Heart left ventricle (tissue), 16 donors: ENCODE measurements at regions not wholly inside any gene's neighbourhood (a gene's known extent, or its start where the extent isn't known, plus 50 kb on each side); places are given as distances from the start of the nearest gene placed in this dataset.

Experiments
- ATAC-seq, 4 donors: fragments of 200-7000 bp; cut with Tn5 transposase; one replicate each; pipeline ENCODE4 v1.9.1; 2020 to 2022; ENCODE audit warnings: moderate library complexity in 4 of 4, mild to moderate bottlenecking in 3 of 4, moderate number of reproducible peaks in 1 of 4
- DNase-seq, 5 donors: peaks; one replicate each; pipeline ENCODE4 v3.0.0-alpha.2; 2020
- H3K27ac ChIP-seq, 12 donors: fragments of 200-600 bp; sonication (generic) in 4 of 12; one replicate each; pipeline versions ENCODE4 v1.5.0 to v1.8.0; 2016 to 2022; ENCODE audit warnings: mild to moderate bottlenecking in 2 of 12
- H3K27me3 ChIP-seq, 9 donors: fragments of 200-600 bp; sonication (generic) in 2 of 9; one replicate each; pipeline versions ENCODE4 v1.5.1 to v1.8.0; 2016 to 2022; ENCODE audit warnings: mild to moderate bottlenecking in 3 of 9
- H3K36me3 ChIP-seq, 9 donors: fragments of 200-600 bp; sonication (generic) in 2 of 9; one replicate each; pipeline versions ENCODE4 v1.5.0 to v1.8.0; 2018 to 2022; ENCODE audit warnings: mild to moderate bottlenecking in 2 of 9
- H3K4me1 ChIP-seq, 12 donors: fragments of 200-600 bp; sonication (generic) in 4 of 12; one replicate each; pipeline versions ENCODE4 v1.5.0 to v1.8.0; 2016 to 2022; ENCODE audit warnings: mild to moderate bottlenecking in 3 of 12
- H3K4me3 ChIP-seq, 12 donors: fragments of 200-600 bp; sonication (generic) in 4 of 12; one replicate each; pipeline versions ENCODE4 v1.5.0 to v1.8.0; 2017 to 2022; ENCODE audit warnings: mild to moderate bottlenecking in 9 of 12, moderate library complexity in 4 of 12
- H3K9me3 ChIP-seq, 12 donors: fragments of 200-600 bp; sonication (generic) in 4 of 12; one replicate each; pipeline versions ENCODE4 v1.5.0 to v1.8.0; 2016 to 2022; ENCODE audit warnings: mild to moderate bottlenecking in 1 of 12
- CTCF ChIP-seq, 12 donors: fragments of 200-600 bp; sonication (generic) in 4 of 12; IDR thresholded peaks; one replicate each; pipeline versions ENCODE4 v1.5.0 to v1.8.0; 2018 to 2022; ENCODE audit warnings: antibody characterized with exemption in 12 of 12, mild to moderate bottlenecking in 5 of 12
- POLR2A ChIP-seq, 2 donors: fragments of 450-650 bp; IDR thresholded peaks; one replicate each; pipeline ENCODE4 v1.6.1; 2017; ENCODE audit warnings: antibody characterized with exemption in 2 of 2, mild to moderate bottlenecking in 2 of 2, moderate library complexity in 2 of 2
- WGBS, 4 donors: extraction: QIAGEN DNeasy Blood & Tissue Kit in 2 of 4; methylation state at CpG; one replicate each; pipeline versions ENCODE4 v1.1.5 to v1.1.7; 2013 to 2018; 5-methylcytosine and 5-hydroxymethylcytosine counted together
- intact Hi-C, 10 donors: fragments of 100-400 bp; cut with DNase I; formaldehyde crosslinking; loops; one replicate each; pipeline versions ENCODE4 v1.11.1 to v1.14.2; 2022
- donor health status: ischemic (EF 13 %, LVEDD 7.1; RV severe dilation, severe dysfunction).
- donor health status: healthy with polysubstance abuse.
- donor health status: DM: no; HTN: yes; CAD: no.
- donor health status: DM: no; HTN: no; CAD: no.
- donor health status: ischemic (EF 25% LVEDD 6.9; RV normal size, moderate dysfunction).
- donor health status: ischemic (EF 25% LVEDD 5.7; RV mildly dilated, moderate dysfunction).
- donor health status: healthy.
- donor health status: DM: yes; HTN: yes; CAD: no.
- donor health status: ischemic (EF 35%, LVEDD 5.7; RV mildly dilated, moderate dysfunction).
- donor health status: nonischemic (EF 11% LVEDD 7.7; RV severe dilation, severe dysfunction).
- donor health status: DM: yes; HTN: yes; CAD: no.
- donor health status: PGD.
- donor health status: ischemic (EF 29% LVEDD 5.4; RV normal size, mild dysfunction).
- donor health status: nonischemic (EF 23%, LVEDD 6.1; RV moderate dilation, normal function).

- intact Hi-C loops, result no loop called here
- ATAC-seq, result no peak
- TF ChIP-seq CTCF (IDR thresholded peaks at IDR 0.05) (no peak), POLR2A (IDR thresholded peaks at IDR 0.05) (no peak)
These were observed 54.4 kb upstream of the MARCKS start for GRCh38 chr6:113802779-113803178.

GRCh38 chr6:113805173-113805790, 51.9 kb upstream of the MARCKS start:
- H3K9me3 ChIP-seq, result peaks cover 0 to 2% (median 0%) of the 10 kb centered on the region in 12 donors
- no peaks in the 10 kb centered on the region for H3K27me3 ChIP-seq
- no peaks in the 10 kb centered on the region for H3K36me3 ChIP-seq
- no peak for DNase-seq
- peak in 1 of 4 donors; percentile 55 for ATAC-seq
- WGBS, 4 donors, result 79 to 86% (median 84%) methylated on average over 7 of the region's 7 CpGs
- intact Hi-C loops, result no loop called here
- peaks cover 0 to 48% (median 0%) of the 10 kb centered on the region in 12 donors for H3K4me1 ChIP-seq
- peak overlapping the region in 9 of 12 donors; percentile 27 to 88 (median 55) for H3K27ac ChIP-seq
- no peak for TF ChIP-seq POLR2A (IDR thresholded peaks at IDR 0.05)
- TF ChIP-seq CTCF (IDR thresholded peaks at IDR 0.05), result no peak
- no peak overlapping the region for H3K4me3 ChIP-seq

More at GRCh38 chr6:113802779-113803178, 54.4 kb upstream of the MARCKS start:
- H3K36me3 ChIP-seq, result no peaks in the 10 kb centered on the region
- H3K27ac ChIP-seq, result no peak overlapping the region
- no peak for DNase-seq
- peaks cover 0 to 2% (median 0%) of the 10 kb centered on the region in 12 donors for H3K9me3 ChIP-seq
- H3K4me3 ChIP-seq, result no peak overlapping the region
- peaks cover 0 to 25% (median 0%) of the 10 kb centered on the region in 12 donors for H3K4me1 ChIP-seq
- no peaks in the 10 kb centered on the region for H3K27me3 ChIP-seq

- intact Hi-C loops, result no loop called here
- Histone ChIP-seq H3K36me3 (no peaks in the 10 kb centered on the region), H3K27me3 (no peaks in the 10 kb centered on the region), H3K9me3 (peaks cover 0 to 2% (median 0%) of the 10 kb centered on the region in 12 donors), H3K4me1 (peaks cover 0 to 51% (median 0%) of the 10 kb centered on the region in 12 donors), H3K27ac (peak overlapping the region in 8 of 12 donors; percentile 27 to 88 (median 61)), H3K4me3 (no peak overlapping the region)
- TF ChIP-seq CTCF (IDR thresholded peaks at IDR 0.05) (no peak), POLR2A (IDR thresholded peaks at IDR 0.05) (no peak)
- ATAC-seq (peak; percentile 31 to 81 (median 60)), DNase-seq (peak in 3 of 5 donors; percentile 27 to 45 (median 43))
- 67 to 74% (median 70%) methylated on average over 6 of the region's 6 CpGs for WGBS, 4 donors
These were observed 51.2 kb upstream of the MARCKS start for GRCh38 chr6:113805811-113806495.
